DOHH2 (cell line): ENCODE measurements at regions not wholly inside any gene's neighbourhood (a gene's known extent, or its start where the extent isn't known, plus 50 kb on each side); places are given as distances from the start of the nearest gene placed in this dataset.

Experiments
- CTCF ChIP-seq: fragments of 200-600 bp; sonication (generic); IDR thresholded peaks from one replicate; pipeline ENCODE4 v1.5.1; 2014; ENCODE audit warnings: antibody characterized with exemption, mild to moderate bottlenecking, low read depth, low read length; ENCODE audit not compliant: poor library complexity, severe bottlenecking
- EZH2phosphoT487 ChIP-seq: fragments of 200-600 bp; sonication (generic); IDR thresholded peaks from 2 replicates; pipeline ENCODE4 v1.6.1; 2017; ENCODE audit warnings: borderline replicate concordance, mild to moderate bottlenecking, antibody characterized with exemption, low read length, moderate library complexity, mixed read lengths

GRCh38 chr1:34277150-34277549 is 100.4 kb downstream of the C1orf94 start:
- TF ChIP-seq CTCF = no peak
- TF ChIP-seq EZH2phosphoT487 = no peak
